ENCODE measurements at regions not wholly inside any gene's neighbourhood (a gene's known extent, or its start where the extent isn't known, plus 50 kb on each side); places are given as distances from the start of the nearest gene placed in this dataset.

GRCh38 chr21:31406510-31406909 is 62.4 kb upstream of the TIAM1 start:
- DNase-seq = no peak

GRCh38 chr21:31405604-31406003 is 61.5 kb upstream of the TIAM1 start:
- DNase-seq = no peak

GRCh38 chr21:31403596-31404333 is 59.7 kb upstream of the TIAM1 start:
- no peak for DNase-seq

- no peak for DNase-seq
These were observed 55.5 kb upstream of the TIAM1 start for GRCh38 chr21:31399591-31399990.

GRCh38 chr21:31398574-31398973 is 54.5 kb upstream of the TIAM1 start:
- no peak for DNase-seq

- DNase-seq = no peak
These were observed 53.9 kb upstream of the TIAM1 start for GRCh38 chr21:31397939-31398338.

GRCh38 chr21:31397515-31397926 is 53.5 kb upstream of the TIAM1 start:
- no peak for DNase-seq

- DNase-seq = no peak
These were observed 53.0 kb upstream of the TIAM1 start for GRCh38 chr21:31397030-31397429.

- DNase-seq = no peak
These were observed 52.3 kb upstream of the TIAM1 start for GRCh38 chr21:31396399-31396798.

GRCh38 chr21:31395791-31396190 is 51.7 kb upstream of the TIAM1 start:
- DNase-seq = no peak

GRCh38 chr21:31395268-31395667 is 51.2 kb upstream of the TIAM1 start:
- DNase-seq = no peak

- no peak for DNase-seq
These were observed 50.2 kb upstream of the TIAM1 start for GRCh38 chr21:31394309-31394708.

All from activated T-cell treated with anti-CD3 and anti-CD28 coated beads for 4 hours (primary cell).